ENCODE measurements at regions not wholly inside any gene's neighbourhood (a gene's known extent, or its start where the extent isn't known, plus 50 kb on each side); places are given as distances from the start of the nearest gene placed in this dataset.

DNA sequence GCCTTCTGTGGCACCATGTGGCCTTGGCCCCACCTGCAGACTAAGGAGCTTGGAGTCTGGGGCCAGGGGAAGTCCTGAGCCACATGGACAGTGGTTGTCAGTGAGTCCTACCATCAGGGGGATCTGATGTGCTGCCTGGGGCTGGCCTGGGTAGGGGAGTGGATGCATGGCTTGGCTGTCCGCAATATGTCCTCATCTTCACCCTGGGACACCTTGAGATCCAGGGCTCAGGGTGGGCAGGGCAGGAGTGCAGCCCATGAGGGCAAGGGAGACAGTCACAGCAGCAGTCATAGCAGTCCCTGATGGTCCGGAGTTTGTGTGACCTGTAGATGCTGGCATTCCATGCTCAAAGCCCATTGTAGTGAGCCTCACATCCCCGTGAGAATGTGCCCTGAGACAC, 256.8 kb upstream of the B3GAT1 start:
- Histone ChIP-seq H3K9me2 (ENCODE audit: insufficient read depth) (no peaks in the 10 kb centered on the region), H3K27ac (no peak overlapping the region), H3K36me3 (ENCODE audit: low read depth) (no peaks in the 10 kb centered on the region), H3K4me1 (replicated peaks; ENCODE audit: insufficient read depth) (no peaks in the 10 kb centered on the region), H3K27me3 (ENCODE audit: insufficient read depth, low read depth) (peaks cover 86% of the 10 kb centered on the region), H4K20me1 (ENCODE audit: insufficient read depth) (no peaks in the 10 kb centered on the region), H3K4me2 (no peak overlapping the region), H3K4me3 (no peak overlapping the region), H2AFZ (no peak overlapping the region), H3K79me2 (ENCODE audit: low read depth) (no peaks in the 10 kb centered on the region), H3K9me3 (ENCODE audit: insufficient read depth, low read depth) (no peaks in the 10 kb centered on the region), H3F3A (ENCODE audit: insufficient read depth, low read depth) (no peaks in the 10 kb centered on the region)
- TF ChIP-seq, protein P1, sequence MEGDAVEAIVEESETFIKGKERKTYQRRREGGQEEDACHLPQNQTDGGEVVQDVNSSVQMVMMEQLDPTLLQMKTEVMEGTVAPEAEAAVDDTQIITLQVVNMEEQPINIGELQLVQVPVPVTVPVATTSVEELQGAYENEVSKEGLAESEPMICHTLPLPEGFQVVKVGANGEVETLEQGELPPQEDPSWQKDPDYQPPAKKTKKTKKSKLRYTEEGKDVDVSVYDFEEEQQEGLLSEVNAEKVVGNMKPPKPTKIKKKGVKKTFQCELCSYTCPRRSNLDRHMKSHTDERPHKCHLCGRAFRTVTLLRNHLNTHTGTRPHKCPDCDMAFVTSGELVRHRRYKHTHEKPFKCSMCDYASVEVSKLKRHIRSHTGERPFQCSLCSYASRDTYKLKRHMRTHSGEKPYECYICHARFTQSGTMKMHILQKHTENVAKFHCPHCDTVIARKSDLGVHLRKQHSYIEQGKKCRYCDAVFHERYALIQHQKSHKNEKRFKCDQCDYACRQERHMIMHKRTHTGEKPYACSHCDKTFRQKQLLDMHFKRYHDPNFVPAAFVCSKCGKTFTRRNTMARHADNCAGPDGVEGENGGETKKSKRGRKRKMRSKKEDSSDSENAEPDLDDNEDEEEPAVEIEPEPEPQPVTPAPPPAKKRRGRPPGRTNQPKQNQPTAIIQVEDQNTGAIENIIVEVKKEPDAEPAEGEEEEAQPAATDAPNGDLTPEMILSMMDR (conservative IDR thresholded peaks at IDR 0.05), result no peak
- no peak for TF ChIP-seq EZH2 (IDR thresholded peaks at IDR 0.05; ENCODE audit: low read depth)
- POLR2A ChIA-PET (ENCODE audit: unreplicated experiment), result no interaction called here
- no peak for DNase-seq
- intact Hi-C loops (cut with micrococcal nuclease; ENCODE audit: unreplicated experiment), result no loop called here
- no TSS peak for BruUV-seq (replicated peaks)
- CTCF ChIA-PET, result no interaction called here

DNA sequence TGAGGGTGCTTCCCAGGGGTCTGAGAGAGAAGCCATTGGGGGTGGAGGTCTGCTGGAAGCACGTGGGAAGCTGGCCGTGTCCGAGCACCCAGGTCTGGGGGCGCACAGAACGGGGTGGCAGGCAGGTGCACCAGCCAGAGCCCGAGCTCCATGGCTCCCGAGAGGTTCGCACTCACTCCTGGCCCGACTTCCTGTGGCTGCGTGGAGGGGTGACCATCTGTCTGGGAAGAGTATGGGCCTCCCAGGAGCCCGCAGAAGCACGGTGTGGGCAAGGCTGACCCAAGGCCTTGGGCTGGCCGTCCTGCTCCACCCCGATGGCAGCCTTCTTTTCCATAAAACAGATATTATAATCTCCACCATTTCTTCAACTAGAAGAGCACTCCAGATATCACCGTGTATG, 256.0 kb upstream of the B3GAT1 start:
- H3K9me3 ChIP-seq (ENCODE audit: insufficient read depth, low read depth), result no peaks in the 10 kb centered on the region
- no peak overlapping the region for H2AFZ ChIP-seq
- H3K79me2 ChIP-seq (ENCODE audit: low read depth), result no peaks in the 10 kb centered on the region
- no peak for DNase-seq
- no TSS peak for BruUV-seq (replicated peaks)
- H3K4me3 ChIP-seq, result no peak overlapping the region
- TF ChIP-seq, protein P1 (conservative IDR thresholded peaks at IDR 0.05), result no peak
- TF ChIP-seq EZH2 (IDR thresholded peaks at IDR 0.05; ENCODE audit: low read depth), result no peak
- intact Hi-C loops (cut with micrococcal nuclease; ENCODE audit: unreplicated experiment), result no loop called here
- no peak overlapping the region for H3K4me2 ChIP-seq
- no peak overlapping the region for H3K27ac ChIP-seq
- peaks cover 90% of the 10 kb centered on the region for H3K27me3 ChIP-seq (ENCODE audit: insufficient read depth, low read depth)
- H3K36me3 ChIP-seq (ENCODE audit: low read depth), result no peaks in the 10 kb centered on the region
- no peaks in the 10 kb centered on the region for H3F3A ChIP-seq (ENCODE audit: insufficient read depth, low read depth)
- ChIA-PET POLR2A (ENCODE audit: unreplicated experiment) (no interaction called here), CTCF (no interaction called here)
- no peaks in the 10 kb centered on the region for H3K9me2 ChIP-seq (ENCODE audit: insufficient read depth)
- H4K20me1 ChIP-seq (ENCODE audit: insufficient read depth), result no peaks in the 10 kb centered on the region
- no peaks in the 10 kb centered on the region for H3K4me1 ChIP-seq (replicated peaks; ENCODE audit: insufficient read depth)

DNA sequence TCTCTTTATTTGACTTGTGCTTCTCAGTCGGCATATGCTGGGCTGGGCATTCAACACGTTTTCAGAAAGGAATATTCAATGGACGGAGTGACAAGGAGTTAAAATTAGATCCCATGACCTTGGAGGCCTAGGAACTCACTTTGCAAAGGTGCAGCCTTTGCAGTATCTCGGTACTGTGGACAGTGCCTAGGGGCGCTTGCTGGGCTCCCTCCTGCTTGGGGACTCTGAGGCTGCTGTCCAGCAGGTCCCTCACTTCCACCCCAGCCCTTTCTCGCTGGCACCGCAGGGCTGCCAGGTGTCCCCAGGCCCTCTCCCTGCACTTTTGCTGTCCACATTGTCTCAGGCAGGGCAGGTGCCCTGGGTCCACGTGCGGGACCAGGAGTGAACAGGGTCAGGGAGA, 255.5 kb upstream of the B3GAT1 start:
- Histone ChIP-seq H3K36me3 (ENCODE audit: low read depth) (no peaks in the 10 kb centered on the region), H3K9me2 (ENCODE audit: insufficient read depth) (no peaks in the 10 kb centered on the region), H3K79me2 (ENCODE audit: low read depth) (no peaks in the 10 kb centered on the region), H3K4me1 (replicated peaks; ENCODE audit: insufficient read depth) (no peaks in the 10 kb centered on the region), H3K27ac (no peak overlapping the region), H3K9me3 (ENCODE audit: insufficient read depth, low read depth) (no peaks in the 10 kb centered on the region), H3K27me3 (ENCODE audit: insufficient read depth, low read depth) (peaks cover 96% of the 10 kb centered on the region), H3K4me2 (no peak overlapping the region), H3F3A (ENCODE audit: insufficient read depth, low read depth) (no peaks in the 10 kb centered on the region), H4K20me1 (ENCODE audit: insufficient read depth) (no peaks in the 10 kb centered on the region), H3K4me3 (no peak overlapping the region), H2AFZ (no peak overlapping the region)
- ChIA-PET POLR2A (ENCODE audit: unreplicated experiment) (no interaction called here), CTCF (no interaction called here)
- intact Hi-C loops (cut with micrococcal nuclease; ENCODE audit: unreplicated experiment), result no loop called here
- BruUV-seq (replicated peaks), result no TSS peak
- TF ChIP-seq EZH2 (IDR thresholded peaks at IDR 0.05; ENCODE audit: low read depth), result no peak
- TF ChIP-seq, protein P1 (conservative IDR thresholded peaks at IDR 0.05), result no peak
- no peak for DNase-seq
